DMS79 treated with DMSO at 0.1 percent for 48 hours (cell line): ENCODE measurements at regions not wholly inside any gene's neighbourhood (a gene's known extent, or its start where the extent isn't known, plus 50 kb on each side); places are given as distances from the start of the nearest gene placed in this dataset.
"Not testable (repeated sequence)": the region's sequence is repeated elsewhere in the genome, so short reads cannot be mapped to it uniquely, and the experiment has no call there.

Experiments
- DNase-seq: peaks from one replicate; lab custom pipeline; 2025; lab: John Stamatoyannopoulos, UW

DNA sequence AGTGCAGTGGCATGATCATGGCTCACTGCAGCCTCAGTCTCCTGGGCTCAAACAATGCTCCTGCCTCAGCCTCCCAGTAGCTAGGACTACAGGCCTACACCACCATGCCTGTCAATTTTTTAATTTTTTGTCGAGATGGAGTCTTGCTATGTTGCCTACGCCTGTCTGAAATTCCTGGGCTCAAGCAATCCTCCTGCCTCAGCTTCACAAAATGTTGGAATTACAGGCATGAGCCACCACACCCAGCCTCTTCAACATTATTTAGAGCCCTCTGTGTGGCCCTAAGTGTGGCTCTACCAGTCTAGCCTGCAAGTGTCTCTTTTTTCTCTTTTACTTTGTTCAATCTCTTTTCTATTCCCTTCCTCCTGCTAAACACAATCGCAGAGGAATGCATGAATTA is 154.4 kb upstream of the EPB41L4A start:
- DNase-seq, result no peak

DNA sequence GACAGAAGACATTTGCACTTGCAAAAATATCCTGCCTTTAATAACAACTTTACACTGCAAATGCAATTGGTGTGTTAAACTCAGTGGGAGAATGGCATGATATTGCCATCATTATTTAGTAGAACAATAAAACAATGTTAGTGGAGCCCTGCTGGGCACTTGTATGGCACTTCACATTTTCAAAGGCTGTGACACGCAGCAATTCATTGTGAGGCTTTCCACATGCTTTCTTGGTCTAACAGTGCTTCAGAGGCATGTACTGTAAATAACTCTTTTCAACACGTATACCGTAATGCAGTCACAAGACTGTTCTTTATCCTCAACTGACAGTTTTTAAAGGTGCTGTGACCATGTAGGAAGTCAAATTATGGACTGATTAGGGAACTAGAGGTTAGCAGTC is 155.5 kb upstream of the EPB41L4A start:
- DNase-seq, result peak; percentile 71

DNA sequence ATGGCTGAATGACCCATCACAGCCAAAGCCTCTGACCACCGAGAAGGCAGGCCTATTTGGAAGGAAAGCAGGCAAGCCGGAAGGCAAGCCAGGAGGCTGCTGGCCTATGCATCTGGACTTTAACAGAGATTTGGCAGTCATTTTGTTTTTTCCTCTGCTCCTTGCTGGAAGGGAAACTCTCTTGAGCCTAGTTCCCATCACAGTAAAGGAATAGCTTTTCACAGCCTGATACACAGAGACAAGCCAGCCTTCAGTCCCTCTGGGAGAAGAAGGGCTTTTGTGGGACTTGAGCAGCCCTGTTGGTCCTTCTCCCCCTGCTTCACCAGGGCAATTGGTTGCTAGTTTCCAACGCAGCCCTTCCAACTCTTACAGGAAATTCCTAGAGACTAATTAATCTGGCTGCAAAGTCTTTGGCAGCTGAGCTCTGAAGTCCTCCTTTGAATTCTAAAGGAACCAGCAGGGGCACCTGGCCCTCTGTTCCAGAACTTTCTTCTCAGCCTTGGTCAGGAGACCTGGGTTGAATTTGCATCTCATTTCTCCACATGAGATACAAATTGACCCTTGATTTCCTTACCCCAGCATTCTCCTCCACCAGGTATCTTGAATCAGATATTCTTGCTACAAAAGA is 157.3 kb upstream of the EPB41L4A start:
- DNase-seq, result no peak

DNA sequence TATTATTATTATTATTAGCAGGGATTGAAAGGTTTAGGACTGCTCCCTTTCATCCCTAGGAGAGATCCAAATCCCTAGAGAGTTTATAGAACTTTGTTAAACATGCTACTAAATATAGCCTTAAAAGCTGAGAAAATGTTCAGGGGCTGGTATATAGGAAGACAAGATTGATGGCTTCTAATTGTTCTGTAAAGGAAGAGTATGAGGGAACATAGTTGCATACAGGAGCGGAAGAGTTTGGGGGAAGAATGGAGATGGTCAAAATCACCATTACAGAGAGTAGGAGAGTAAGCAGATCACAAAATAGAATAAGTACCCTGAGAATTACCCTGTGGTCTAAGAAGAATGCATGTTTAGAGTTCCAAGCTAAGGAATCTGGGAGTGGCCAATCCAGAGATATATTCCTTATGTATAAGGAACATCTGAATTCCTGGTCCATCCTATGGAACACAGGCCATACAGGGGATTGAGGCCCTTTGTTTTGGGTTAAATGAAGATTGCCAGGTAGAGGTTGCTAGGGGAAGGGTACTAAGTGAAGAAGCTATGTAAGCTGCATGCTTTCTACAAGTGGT is 158.0 kb upstream of the APC start:
- DNase-seq, result no peak

DNA sequence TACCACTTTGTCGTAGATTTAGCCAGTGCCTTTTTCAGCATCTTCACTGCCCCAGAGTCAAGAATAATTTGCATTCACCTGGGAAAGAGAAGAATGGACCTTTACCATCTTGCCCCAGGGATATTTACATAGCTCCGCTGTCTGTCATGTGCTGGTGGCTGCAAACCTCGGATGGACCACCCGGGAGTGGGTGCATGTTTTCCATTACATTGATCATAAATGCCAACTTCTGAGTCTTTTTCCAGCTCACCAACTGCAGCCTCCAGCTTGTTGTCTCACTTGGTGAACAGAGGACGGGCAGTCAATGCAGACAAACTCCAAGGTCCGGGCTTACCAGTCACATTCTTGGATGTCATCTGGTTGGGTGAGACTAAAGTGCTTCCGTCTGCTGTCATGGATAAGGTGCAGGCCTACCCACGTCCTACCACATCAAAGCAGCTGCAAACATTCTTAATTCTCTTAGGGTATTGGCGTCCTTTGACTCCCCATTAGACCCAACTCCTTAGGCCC is 155.8 kb upstream of the APC start:
- no peak for DNase-seq

DNA sequence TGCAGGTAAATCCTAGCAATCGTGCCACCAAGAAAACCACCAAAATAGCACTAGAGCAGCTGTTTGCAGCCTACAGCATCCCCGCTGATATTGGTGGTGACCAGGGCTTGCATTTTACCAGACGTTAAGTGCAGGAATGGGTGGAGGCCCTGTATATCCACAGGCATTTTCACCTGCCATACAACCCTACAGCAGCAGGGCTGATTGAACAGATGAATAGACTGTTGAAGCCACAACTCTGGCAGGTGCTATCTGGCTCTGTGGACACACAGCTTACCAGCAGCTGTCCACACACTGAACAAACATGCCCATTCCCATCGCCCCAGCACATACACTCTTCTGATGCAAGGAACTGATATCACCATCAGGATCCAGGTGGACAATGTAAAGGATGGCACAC is 154.5 kb upstream of the APC start:
- no peak for DNase-seq

DNA sequence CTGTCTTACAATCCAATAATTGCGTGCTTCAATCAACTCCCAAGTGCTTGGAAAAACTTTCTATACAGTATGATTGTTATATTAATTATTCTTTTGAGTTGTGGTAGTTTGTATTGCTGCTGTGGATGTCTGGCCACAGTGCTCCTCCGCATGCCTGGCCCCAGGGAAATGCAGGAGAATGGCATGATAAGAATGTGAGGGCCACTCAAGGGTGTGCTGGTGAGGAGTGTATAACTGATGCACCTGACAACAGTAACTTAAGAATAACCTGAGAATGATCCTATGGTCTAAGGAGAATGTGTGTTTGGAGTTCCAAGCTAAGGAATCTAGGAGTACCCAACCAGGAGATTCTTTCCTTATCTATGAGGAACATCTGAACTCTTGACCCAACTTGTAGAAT is 152.9 kb upstream of the APC start:
- no peak for DNase-seq

DNA sequence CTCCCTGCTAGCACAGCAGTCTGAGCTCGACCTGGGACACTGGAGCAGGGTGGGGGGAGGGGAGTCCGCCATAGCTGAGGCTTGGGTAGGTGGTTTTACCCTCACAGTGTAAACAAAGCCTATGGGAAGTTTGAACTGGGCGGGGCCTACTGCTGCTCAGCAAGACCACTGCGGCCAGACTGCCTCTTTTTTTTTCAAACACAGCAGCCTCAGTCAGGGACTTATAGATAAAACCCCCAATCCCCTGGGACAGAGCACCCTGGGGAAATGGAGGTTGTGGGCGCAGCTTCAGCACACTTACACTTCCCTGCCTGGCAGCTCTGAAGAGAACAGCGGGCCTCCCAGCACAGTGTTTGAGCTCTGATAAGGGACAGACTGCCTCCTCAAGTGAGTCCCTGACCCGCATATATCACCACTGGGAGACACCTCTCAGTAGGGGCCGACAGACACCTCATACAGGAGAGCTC is 151.1 kb upstream of the APC start:
- no peak for DNase-seq

DNA sequence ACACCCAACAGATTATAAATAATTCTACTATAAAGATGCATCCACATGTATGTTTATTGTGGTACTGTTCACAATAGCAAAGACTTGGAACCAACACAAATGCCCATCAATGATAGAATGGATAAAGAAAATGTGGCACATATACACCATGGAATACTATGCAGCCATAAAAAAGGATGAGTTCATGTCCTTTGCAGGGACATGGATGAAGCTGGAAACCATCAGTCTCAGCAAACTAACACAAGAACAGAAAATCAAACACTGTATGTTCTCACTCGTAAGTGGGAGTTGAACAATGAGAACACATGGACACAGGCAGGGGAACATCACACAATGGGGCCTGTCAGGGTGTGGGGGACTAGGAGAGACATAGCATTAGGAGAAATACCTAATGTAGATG is 146.8 kb upstream of the APC start:
- DNase-seq, result not testable (repeated sequence)

DNA sequence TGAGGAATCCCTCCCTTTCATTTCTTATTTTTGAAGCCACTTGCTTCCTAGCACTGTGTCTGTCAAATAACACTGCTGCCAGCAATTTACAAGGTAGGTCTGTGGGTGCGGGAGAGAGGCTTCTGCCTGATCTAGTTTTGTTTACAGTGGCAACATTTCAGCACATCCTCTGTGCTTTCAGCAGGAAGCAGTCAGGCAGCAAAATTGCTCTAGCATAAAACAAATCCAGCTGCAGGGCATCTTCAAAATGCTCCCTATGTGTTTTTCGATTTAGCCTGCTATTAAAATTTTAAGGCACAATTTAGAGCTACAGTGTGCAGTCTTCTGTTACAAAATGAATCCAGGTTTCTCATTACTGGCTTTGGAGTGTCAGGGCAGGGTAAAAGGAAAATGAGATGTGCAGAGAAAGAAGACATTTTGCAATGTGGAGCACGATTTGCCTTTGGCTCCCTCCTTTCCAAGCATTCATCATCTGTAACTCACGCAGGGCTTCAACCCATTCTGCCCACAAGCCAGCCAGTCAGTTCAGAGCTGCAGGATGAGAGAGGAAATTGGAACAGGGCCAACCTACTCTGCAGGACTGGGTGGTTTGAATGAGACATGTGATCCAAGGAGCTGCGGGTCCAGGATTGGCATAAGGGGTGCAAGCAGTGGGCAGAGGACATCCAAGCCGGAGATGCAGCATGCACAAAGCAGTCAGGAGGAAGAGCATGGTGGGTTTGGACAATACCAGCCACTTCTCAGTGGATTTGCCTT is 143.4 kb upstream of the APC start:
- peak; percentile 75 for DNase-seq

DNA sequence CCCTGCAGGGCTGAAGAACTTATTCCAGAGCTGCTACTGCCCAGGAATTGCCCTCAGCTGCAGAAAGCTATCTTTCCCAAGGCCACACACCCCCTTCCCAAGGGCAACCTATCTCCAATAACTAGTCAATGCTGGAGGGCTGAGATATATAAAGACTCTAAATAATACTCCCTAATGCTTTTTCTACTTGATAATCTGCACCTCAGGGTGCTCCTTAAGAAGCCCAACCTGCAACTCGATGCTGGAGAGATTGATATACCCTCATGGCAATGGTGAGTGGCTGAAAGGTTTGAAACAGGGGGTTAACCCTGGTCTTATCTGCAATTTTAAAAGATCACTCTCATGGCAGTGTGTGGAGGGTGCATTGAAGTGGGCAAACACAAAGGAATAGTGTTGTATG is 142.7 kb upstream of the APC start:
- DNase-seq, result no peak

DNA sequence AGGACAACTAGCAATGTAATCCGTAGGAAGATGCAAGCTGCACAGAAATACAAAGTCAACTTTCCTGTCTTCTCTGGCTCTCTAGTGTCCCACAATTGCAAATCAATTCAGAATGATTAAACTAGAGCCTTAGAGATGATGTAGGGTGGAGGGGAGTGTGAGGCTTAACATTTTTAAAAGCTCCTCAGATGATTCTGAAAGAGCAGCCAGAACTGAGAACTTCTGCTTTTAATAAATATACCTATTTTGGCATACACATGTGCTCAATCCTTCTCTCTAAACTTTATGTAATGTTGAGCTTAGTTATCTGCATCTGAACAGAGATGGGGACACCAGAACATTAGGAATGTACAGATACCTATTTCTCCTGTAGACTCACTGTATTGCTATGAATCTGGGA is 139.9 kb upstream of the APC start:
- DNase-seq, result no peak

DNA sequence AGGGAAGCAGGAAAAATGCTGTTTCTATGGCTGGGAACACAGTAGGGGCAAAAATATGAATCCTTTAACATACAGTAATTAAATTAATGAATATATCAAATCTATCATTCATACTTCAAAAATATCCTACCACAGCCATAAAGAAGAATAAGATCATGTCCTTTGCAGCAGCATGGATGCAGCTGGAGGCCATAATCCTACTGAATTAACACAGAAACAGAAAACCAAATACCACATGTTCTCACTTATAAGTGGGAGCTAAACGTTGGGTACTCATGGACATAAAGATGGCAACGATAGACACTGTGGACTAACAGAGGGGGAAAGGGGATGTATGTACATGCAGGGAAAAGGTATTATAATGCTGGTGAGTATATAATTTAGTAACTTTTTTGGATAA is 137.2 kb upstream of the APC start:
- DNase-seq, result not testable (repeated sequence)

DNA sequence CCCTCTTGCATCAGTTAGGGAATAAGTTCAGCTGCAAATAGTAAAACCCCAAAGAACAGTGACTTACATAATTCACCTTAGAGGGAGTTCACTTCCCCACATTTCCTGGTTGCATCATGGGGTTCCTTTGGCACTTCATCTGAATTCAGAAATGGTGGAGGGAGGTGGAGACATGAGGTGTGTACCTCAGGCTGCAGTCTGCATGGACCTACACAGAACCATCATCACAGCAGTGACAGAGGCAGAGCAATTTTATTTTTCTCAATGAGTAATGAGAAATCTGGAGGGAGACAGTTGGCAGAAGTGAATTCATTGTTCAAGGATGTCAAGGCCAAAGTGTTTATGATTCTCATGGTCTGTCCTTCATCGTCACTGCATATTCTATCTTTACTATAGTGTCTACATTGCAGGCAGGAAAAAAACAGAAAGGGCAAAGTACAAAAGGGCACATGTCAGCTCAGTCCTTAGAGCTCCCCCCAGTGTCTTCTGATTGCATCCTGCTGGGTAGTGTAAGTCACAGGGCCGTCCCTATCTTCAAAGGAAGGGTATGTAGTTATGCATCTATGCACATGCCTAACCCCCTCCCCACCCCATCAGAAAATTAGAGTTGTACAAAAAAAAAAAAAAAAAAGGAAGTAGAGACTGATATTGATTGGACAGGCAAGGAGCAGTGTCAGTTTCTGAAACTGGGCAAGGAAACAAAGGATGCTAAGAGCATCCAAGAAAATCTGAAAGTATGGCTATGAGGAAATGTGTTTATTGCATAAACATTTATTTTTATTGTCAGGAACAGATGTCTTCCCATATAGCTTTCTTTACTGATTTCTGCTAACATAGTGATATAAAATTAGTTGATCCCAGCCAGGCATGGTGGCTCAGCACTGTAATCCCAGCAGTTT is 132.7 kb upstream of the APC start:
- no peak for DNase-seq

DNA sequence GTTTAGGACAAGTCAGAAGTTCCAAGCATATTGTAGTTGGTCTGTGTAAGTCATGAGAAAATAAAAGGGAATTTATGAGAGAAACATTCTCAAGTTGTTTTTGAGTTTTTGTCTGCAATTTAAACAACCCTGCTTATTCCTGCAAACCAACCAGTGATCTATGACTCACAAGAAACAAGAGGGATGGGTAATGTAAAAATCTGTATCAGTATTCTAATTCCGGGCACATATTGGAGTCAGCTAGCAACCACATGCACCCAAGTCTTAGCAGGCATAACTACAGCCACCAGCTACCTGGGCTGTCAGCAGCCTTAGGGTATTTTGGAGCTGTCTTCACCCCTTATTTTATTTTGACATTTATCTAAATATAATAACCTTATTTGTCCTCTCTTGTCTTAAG is 128.7 kb upstream of the APC start:
- DNase-seq, result no peak

DNA sequence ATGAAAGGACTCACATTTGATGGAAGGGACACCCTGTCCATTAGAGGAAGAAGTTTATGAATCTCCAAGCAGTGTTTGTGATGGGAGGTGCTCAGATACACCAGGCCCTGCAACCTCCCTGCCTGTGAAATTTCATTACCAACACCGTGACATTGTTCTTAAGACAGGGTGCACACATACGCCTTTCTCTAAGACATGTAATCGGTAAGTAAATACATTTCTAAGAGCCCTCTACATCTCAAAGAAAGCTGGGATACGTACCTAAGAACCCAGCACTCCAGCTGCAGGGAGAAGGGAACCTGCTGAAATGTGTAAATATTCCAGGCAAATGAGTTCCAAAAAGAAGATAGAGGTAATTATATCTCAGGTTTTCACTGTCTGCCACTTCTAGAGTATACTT is 125.0 kb upstream of the APC start:
- no peak for DNase-seq

DNA sequence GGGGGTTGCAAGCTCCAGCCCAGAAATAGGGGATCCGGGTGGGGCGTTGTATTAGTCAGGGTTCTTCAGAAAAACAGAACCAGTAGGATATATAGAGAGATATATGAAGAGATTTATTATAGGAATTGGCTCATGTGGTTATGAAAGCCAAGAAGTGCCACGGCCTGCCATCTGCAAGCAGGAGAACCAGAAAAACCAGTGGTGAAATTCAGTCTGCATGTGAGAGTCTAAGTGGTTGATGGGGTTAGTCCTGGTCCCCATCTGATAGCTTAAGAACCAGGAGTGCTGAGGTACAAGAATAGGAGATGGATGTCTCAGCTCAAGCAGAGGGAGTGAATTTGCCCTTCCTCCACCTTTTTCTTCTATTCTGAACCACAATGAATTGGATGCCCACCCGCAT is 123.4 kb upstream of the APC start:
- no peak for DNase-seq

DNA sequence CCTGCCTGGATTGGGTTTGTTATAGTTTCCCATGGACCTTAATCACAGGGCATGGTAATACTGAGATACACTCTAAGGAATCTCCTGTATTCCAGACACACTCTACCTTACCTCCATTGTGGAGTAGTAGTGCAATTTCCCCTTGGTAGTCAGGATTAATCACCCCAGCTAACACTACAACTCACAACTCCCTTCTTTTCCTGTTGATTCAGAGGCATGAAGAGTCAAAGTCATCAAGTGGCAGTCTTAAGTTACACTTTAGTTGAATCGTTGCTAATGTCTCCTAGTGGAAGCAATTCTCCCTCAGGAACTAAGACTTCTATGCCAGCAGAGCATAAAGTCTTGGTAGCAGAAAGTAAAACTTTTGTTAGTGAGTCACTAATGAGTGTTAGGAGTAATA is 122.7 kb upstream of the APC start:
- DNase-seq, result no peak

DNA sequence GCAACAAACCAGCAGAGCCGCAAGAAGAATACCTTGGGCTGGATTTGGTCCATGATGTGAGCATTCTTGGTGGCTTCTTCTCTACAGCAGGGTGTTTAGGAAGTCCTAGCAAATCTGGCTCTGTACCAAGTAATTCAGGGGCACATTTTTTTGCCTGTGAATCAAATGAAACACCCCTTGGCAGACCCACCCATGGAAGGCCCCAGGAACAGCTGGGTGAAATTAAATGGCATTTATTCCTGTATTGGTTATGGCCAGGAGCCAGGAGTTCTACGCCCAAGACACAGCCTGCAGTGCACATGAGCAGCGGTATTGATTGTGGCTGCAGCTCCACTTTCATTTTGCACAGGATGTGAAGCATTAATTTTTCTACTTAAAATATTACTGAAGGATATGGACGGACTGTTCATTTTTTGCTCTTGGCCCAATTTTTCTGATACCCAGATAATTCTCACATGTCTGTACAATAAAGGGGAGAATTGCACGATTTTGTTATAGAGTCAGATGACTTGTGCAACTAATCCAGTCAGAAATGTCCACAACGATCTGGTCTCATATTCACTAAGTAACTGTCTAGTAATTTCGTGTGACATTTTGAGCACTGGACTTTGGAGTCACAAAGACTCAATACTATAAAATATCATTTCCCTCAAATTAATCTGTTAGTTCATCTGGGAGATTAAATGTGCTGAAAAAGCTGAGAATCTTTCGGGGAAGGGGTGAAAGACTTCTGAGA is 120.7 kb upstream of the APC start:
- peak; percentile 20 for DNase-seq

DNA sequence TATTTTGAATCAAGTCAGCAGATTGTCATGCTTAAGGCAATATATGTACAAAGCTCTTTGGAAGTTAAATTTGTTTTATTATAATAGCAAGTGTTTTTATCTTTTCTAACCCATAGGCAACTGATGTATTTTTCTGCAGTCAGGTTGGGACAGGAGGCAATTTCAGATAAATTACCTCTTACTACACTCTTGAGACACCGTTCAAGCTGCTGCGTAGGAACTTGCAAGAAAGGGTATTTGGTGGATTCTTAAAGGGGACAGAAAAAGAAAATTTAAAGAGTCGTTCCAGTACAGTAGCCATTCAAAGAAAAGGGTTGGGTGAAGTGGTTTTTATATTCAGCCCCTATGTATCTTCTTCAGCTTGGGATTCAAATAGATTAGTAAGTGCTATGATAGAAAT is 112.4 kb upstream of the APC start:
- DNase-seq, result peak; percentile 16

DNA sequence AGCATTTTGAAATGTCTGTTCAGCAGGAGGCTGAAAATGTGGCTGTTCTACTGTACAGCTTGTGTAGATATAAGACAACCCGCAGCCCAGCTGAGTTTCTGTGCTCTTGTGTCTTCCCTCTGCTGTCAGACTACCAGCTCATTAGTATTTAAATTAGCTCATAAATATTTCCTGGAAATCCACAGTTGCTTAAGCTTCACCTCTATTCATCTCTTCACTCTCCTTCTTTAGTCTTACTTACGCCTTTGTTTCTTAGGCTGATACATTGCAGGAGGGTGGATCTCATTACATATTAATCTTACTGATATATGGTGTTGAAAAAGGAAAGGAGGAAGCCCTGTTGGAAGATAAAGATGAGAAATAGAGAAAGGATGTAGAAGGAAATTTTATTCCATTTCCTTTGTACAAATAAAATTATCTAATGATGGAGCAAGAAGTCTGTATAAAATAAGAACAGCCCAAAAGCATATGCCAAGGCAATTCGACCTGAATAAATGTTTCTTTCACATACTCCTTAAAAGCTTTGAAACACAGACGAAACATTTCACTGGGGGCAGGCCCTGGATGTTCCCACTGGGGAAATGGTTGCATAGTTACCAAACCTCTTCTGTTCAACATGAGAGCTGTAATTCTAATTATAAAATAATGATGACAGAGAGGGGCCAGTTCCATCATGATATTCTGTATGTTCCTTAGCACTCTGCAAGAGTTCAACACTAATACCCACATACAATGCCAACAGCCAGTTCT is 111.8 kb upstream of the APC start:
- peak; percentile 33 for DNase-seq
